Fibroblast of skin of back (primary cell): ENCODE measurements at regions not wholly inside any gene's neighbourhood (a gene's known extent, or its start where the extent isn't known, plus 50 kb on each side); places are given as distances from the start of the nearest gene placed in this dataset.

Experiments used
- DNase-seq: peaks from one replicate; pipeline ENCODE4 v3.0.0-alpha.2; 2013

DNA sequence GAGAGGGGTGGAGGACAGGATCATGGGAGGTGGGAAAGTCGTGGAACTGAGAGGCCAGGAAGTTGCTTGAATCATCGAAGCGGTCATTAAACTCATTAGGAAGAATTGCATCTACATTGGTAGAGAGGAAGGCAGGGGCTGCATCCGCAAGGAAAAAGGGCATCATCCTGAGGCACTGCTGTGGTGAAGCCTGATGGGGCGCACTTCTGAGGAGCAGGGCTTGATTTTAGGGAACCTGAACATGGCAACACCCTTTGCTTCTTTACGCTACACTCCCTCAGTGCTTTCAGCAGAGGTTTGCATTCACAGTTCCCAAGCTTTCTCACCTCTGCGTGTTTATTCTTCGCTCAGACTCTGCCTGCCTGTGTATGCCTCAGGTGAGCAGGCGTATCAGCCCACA is 352.0 kb upstream of the RAB6C start:
- DNase-seq = no peak

DNA sequence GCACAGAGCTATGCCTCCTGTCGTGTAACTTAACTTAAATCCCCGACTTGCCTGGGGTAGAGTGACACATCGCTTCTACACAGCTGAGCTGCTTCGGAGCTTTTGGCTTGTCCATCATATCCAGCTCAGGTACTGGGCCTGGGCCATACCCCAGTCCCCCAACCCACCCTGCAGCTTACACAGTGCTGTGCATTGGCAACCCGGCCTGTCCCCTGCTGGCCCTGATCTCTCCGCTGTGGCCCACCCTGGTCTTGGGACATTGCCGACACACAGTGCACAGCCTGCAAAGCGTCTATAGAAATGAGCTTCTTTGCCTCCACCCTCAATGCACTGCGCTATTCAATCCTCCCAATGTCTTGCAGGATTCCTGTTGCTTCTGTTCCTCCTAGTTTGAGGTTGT is 342.8 kb upstream of the RAB6C start:
- no peak for DNase-seq

DNA sequence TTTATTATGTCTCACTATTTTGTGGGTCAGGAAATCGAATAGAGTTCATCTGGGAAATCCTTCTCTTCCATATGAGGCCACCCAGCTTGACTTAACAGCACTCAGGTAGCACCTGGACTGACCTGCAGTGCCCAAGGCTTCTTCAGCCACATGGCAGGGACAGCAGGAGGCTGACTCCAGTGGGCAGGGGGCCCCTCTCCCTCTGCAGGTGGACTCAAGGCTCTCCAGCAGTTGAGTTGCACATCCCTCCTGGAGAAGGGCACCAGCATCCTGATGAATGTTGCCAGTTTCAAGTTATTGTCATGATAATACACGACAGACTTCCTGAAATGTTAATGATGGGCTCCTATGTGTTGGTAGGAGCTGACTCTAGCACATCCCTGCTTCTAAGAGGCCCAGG is 338.1 kb upstream of the RAB6C start:
- no peak for DNase-seq

DNA sequence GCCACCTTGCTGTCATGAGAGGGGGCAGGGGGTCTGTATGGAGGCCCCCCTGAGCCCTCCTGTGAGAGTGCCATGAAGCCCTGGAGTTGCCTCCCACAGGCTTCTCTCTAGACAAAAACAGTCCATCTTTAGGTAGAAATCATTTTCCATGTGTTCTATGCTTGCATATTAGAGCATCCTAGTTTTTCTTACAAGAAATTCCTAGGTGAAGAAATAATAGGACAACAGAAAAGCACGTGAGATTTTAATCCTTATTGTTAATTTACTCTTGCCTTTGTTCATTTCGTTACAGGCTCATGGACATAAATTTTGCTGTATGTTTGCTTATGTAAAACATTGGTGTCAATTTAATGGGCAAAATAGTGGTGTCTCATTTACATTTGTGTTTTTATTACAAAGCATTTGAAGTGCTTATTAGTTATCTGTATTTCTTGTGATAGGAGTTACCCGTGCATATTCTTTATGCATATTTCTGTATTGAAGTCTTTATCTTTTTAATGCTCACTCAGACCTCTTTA is 336.9 kb upstream of the RAB6C start:
- no peak for DNase-seq

DNA sequence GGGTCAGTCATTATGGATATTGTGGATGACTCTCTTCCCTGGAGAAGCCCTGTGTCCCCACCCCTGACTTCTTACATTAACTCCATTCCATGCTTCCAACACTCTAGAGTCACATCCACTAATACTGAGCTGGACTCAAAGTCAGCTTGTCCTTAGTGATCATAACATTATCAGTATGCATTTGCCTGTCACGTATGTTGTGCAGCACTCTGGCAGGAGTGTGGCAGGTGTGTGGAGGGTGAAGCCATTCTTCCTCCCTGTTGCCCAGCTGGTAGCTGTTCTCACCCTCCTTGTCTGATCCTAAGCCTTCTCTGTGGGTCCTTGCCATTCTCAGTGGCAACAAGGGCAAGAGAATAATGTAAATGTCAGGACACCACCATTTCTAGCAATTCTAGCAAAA is 334.1 kb upstream of the RAB6C start:
- no peak for DNase-seq

DNA sequence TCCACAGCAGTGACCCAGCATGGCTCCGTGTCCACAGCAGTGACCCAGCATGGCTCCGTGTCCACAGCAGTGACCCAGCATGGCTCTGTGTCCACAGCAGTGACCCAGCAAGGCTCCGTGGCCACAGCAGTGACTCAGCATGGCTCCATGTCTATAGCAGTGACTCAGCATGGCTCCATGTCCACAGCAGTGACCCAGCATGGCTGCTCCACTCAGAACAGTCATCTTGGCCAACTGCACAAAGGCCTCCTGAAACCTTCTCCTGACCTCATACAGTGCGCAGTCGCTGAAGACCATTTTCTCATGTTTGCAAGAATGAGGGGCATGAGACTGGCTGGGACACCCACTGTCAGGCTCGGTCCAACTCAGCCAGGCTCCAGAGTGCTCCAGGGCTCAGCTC is 333.4 kb upstream of the RAB6C start:
- no peak for DNase-seq

DNA sequence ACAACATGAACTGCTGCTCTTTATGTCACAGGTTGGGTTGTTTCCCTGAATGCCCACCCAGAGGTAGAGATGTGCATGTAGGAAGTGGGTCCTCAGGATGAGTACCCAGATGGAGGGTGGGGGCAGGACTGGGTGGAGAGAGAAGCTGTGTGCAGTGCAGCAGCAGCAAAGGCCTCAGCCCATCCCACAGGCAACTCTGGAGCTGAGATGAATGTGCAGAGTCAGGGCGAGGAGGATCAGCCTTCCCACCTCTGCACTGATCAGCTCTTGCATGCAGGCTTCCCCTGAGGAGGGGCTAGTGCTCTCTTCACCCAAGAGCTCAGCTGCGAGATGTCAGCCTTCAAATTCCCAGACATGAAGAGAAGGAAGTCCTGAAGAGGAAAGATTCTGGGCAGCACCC is 326.2 kb upstream of the RAB6C start:
- DNase-seq = no peak

DNA sequence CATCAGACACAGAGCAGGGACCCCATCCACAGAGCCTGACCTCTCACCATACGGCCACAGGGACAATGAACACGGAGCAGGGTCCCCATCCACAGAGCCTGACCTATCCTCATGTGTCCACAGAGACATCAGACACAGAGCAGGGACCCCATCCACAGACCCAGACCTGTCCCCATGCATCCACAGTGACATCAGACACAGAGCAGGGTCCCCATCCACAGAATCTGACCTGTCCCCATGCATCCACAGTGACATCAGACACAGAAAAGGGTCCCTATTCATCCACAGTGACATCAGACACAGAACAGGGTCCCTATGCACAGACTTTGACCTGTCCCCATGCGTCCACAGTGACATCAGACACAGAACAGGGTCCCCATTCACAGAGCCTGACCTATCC is 325.1 kb upstream of the RAB6C start:
- no peak for DNase-seq

DNA sequence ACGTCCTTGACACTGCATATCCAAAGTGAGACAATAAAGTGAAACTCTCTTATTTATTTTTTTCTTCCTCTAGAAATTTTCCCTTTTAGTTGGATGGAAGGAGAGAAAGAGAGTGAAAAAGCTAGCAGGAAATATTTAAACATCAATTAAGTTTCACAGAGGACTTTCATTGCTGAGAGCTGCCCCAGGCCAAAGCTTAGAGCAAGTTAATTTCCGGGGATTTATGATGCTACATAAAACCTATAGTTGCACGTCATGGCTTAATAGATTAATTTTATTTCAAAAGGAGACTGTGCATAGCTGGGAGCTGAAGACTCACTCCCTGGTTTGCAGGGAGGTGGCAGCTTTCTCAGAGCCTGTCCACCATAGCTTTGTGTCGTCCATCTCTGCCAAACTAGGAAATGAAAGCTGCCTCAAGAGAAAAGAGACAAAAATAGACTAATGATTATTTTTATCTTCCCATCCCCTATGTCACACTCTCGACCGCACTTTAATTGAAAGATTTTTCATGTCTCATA is 323.3 kb upstream of the RAB6C start:
- no peak for DNase-seq

DNA sequence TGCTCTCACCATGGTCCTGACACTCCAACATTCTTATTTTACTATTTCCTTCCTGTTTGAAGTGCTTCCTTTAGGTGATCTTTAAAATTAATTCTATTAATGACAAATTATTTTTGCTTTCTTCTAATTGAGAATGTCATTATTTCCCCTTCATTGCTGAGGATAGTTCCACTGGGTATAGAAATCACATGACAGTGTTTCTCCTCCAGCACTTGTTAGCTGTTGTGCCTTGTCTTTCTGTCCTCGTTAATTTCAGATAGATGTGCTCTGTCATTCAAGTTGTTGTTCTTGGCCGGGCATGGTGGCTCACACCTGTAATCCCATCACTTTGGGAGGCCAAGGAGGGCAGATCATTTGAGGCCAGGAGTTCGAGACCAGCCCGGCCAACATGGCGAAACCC is 321.0 kb upstream of the RAB6C start:
- no peak for DNase-seq

DNA sequence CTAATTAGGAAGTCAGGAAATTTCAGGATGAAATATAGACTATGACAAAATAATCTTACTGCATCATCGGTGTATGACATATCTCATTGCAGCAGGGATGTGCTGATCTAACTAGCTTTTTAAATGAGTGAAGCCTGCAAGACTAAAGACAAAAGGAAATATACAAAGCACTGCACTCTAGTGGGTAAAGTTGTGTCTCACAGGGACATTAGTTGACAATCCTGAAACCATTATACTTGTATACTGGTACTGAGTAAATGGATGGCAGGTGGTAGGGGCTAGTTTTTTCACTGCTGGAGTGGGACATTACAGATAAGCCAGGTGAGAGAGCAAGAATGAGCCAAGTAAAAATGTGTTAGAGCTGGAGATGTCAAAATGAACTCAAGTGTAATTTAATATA is 317.5 kb upstream of the RAB6C start:
- no peak for DNase-seq

DNA sequence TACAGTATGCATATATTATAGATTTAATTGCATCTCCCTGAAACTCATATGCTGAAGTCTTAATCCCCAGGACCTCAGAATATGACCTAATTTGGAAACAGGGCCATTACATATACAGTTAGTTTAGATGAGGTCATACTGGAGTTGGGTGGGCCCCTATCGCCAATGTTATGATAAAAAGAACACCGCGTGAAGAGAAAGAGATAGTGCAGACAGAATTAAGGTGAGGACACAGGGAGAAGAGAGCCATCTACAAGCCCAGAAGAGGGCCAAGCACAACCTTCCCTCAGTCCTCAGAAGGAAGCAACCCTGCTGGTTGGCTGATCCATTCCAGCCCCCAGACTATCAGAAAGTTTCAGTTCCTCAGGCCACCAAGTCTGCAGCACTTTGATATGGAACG is 311.9 kb upstream of the RAB6C start:
- DNase-seq = no peak

DNA sequence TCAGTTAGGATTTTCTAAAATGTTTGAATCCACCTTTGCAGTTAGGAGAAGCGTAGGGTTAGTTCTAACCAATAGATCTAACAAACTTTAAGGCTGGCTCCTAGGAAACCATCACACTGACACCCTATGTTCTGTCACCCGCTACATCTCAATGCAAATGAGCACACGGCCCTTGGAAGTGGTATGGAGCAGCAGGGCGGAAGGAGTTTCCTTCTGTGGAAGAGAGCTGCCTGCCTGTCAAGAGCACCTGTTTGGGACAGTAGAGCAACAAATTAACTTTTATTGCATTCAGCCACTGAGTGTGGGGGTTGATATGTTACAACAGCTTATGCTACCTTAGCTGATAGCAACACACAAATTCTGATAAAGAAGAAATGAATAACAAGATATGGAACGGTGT is 306.9 kb upstream of the RAB6C start:
- no peak for DNase-seq

DNA sequence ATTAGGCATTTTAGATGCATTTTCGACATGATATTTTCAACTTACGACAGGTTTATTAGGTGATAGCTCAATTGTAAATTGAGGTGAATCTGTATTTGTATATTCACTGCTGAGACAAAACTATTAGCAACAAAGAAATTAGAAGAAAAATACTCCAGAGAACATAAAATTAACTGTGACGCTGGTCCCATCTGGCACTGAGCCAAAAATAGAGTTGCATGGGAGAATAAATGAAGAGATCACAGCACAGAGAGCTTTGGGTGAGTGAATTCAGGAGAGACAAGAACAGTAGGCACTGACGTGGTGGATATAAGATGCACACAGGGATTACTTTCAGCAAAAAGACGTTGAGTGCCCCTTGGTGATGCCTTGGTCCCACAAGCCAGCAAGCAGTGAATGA is 306.2 kb upstream of the RAB6C start:
- no peak for DNase-seq

DNA sequence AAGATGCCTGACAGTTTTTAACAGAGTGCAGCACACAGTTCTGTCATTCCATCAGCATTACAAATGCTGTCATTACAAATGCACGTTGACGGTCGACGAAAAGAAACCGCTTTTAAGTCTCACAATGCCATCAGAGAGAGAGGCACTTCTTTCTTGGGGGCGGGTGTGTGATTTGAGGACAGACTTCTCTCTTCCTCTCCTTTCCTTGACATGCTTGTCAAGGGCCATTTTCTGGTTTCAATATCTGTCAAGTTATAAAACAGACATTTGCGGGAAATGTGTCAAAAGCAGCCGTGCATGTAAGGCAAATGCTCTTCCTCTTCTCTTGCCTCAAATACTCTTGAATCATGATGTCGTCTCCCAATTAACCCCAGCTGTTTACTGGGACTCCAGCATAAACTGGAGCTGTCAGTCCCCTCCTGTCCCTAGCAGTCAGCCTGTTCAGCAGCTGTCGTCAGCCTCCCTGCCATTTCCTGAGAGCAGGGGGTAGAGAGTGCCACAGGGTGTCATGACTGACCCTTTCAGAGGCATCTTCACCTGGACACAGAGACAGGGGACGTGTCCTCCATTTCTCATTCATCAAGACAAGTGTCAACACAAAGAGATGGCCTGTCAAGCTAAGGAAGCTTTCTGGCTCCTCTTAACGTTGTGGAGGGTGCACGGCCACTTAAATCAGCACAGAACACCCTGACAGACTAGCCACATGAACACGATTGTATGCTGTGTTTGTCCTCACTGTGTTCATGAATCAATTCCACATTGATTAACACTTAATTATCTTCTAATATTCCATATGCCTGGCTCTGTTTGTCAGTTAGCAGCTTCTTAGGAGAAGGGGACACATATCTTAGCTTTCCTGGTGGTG is 305.4 kb upstream of the RAB6C start:
- DNase-seq = peak; percentile 7

DNA sequence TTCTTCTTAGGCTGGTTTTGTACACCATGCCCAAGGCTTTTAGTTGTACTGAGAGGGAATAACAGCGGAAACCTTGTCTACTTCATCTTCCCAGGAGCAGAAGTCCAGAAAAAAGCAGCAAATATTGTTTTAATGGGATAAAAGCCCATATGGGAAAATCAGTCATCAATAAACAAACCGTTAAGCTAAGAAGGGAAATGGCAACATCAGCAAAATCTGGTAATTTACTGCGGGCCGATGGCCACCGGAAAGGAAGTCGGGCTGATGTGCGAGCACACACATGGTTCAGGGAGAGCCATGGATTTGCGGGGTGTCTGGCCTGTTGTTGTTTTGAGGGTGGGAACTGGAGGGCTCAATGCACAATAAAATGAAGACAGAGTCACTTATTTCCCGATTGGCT is 300.7 kb upstream of the RAB6C start:
- DNase-seq = no peak

DNA sequence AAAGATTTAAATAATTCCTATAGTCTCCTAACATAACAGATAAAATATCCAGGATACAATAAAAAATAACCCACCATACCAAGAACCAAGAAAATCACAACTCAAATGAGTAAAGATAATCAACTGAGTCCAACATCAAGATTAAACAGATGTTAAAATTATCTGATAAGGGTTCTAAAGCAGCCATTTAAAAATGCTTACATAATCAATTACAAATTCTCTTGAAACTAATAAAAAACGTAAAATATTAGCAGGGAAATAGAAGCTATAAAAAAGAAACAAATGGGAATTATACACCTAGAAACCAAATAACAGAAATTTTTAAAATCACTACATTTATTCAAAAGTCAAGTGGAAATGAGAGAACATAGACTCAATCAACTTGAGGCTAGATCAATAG is 297.7 kb upstream of the RAB6C start:
- DNase-seq = no peak

DNA sequence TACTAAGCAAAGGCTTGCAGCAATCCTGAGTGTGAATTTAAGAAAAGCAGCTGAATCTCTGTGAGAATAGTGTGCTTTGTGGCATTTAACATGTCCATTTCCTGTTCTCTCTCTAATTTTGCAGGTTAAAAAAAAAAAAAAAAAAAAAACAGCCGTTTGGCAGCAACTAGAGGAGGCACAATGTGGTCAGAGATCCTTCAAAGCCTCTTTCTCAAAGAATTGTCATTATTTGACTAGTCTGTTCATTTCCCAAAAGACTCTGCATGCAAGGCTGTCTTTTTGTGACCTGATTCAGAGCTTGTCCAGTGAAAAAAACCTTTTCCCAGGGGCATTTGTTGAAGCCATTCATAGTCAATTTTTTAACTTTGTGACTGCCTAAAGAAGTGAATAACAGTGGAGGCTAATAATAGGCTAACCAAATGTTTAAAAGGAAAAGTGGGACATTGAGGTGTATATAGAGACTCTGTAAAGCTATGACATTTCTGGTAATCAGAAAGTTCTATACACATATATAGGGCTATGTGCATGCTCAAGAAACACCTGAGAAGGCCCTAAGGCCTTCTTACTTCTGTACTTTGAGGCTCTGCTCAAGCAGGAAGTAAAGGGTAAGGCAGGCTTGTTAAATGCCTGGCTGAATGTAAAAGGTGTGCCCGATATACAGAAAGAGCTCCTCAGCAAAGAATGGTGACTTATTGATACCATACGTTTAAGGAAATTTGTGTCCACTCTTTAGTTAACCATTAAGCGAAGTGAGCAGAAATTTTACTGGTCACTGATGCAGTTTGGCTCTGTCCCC is 289.6 kb upstream of the RAB6C start:
- DNase-seq = no peak

DNA sequence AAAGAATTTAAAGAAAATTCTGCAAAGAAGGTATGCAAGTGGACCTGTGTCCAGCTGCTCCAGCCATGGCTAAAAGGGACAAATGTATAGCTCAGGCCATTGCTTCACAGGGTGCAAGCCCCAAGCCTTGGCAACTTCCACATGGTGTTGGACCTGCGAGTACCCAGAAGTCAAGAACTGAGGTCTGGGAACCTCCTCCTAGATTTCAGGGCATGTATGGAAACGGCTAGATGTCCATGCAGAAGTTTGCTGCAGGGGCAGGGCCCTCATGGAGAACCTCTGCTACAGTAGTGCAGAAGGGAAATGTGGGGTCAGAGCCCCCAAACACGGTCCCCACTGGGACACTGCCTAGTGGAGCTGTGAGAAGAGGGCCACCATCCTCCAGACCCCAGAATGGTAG is 284.0 kb upstream of the RAB6C start:
- no peak for DNase-seq

DNA sequence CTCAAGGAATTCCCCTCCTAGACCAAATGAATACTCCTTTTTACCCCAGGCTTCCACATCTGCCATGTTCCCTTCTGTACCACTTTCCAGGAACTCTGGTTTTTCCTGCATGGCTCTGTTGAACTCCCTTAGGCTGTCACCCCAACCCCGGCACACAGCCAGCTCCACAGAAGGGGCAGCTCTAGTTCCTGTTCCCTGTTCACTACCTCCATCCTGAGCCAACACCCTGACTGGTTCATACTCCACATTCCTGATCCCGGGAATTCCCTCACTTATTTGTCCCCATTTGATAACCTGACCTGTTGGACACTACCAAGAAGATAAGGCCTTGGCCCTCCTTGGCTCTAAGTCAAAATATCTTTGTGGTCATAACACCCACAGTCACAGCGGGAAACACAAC is 280.9 kb upstream of the RAB6C start:
- no peak for DNase-seq

DNA sequence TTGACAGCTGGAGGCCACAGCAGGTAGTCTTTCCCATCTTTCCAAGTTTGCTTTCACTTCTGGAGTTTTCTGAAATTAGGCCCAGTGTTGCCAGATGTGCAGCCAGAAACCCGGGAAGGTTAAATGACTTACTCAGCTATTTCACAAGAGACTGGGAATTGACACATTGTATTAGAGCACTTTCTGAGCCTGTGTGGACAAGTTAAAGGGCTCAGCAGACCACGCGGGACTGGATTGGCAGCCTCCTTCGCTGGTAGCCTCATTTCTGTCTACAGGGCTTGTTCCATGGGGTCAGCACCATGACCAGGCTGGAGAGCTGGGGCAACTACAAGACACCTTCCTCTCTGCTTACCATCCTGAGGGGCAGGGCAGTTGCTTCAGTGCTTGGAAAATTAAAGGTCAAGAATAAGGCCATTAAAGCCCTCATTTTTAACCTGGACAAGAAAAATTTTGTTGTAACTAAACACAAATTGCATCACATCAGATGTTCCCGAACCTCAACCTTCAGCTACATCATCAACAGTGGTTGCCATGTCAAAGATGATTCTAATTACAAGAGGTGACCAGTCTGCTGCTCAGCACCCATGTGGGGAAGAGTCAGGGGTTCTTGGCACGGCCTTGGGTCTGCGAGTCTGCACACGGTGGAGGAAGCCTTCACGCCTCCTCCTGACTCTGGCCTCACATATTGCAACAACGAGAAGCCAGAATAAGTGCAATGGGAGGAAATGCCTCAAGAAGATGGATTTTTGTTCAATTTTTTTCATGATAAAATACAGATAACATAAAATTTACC is 279.5 kb upstream of the RAB6C start:
- no peak for DNase-seq

DNA sequence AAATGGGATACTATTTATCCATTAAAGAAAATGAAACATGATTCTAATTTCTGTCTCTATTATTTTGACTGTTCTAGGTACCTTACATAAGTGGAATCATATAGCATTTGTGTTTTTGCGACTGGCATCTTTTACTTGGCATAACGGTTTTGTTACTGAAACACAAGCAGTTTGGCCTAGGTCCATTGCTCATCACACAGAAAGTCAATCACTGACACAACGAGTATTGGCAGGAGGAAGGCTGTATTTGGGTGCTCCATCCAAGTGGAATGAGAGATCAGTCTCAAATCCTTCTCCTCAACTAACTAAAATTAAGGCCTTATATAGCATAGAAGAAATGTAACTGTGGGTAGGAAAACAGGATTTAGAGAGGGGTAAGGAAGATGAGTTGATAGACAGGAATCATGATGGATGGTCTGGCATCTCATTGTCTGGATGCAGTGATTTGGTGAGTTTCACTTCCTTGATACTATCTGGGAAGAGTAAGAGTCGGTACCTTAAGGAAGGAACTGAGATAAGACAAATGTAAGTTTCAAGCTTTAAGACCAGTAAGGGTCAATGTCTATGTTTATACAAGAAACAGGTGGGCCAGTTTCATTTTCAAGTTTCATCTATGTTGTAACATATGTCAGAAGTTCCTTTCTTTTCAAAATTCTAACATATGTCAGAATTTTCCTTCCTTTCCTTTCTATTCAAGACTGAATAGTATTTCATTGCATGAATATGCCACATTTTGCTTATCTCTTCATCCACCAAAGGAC is 276.9 kb upstream of the RAB6C start:
- DNase-seq = no peak
